Cardiac muscle cell (in vitro differentiated cells and primary cell): ENCODE measurements at regions not wholly inside any gene's neighbourhood (a gene's known extent, or its start where the extent isn't known, plus 50 kb on each side); places are given as distances from the start of the nearest gene placed in this dataset.

Experiments
- DNase-seq, 2 donors: peaks; one replicate each; pipeline versions ENCODE4 v3.0.0 to v3.0.0-alpha.2; 2010 to 2017; ENCODE audit warnings: low read depth in 1 of 2, low spot score in 1 of 2
- H3K27ac ChIP-seq: fragments of 200-600 bp; sonication (generic); 2 replicates; pipeline ENCODE4 v1.5.1; 2016
- H3K27me3 ChIP-seq: fragments of 200-600 bp; sonication (generic); 2 replicates; pipeline ENCODE4 v1.6.0; 2016; ENCODE audit warnings: control low read depth
- H3K36me3 ChIP-seq: fragments of 200-600 bp; sonication (generic); 2 replicates; pipeline ENCODE4 v1.5.1; 2016; ENCODE audit warnings: control low read depth
- H3K4me1 ChIP-seq: fragments of 200-600 bp; sonication (generic); 2 replicates; pipeline ENCODE4 v1.8.1; 2017; ENCODE audit warnings: low read depth, mild to moderate bottlenecking, mixed run types
- H3K4me3 ChIP-seq: fragments of 200-600 bp; sonication (generic); 2 replicates; pipeline ENCODE4 v1.5.1; 2016; ENCODE audit warnings: mild to moderate bottlenecking
- H3K9me3 ChIP-seq: fragments of 200-600 bp; sonication (generic); 2 replicates; pipeline ENCODE4 v1.5.1; 2017; ENCODE audit warnings: low read depth, mild to moderate bottlenecking, control low read depth
- TF ChIP-seq, protein P1 (sequence below): IDR thresholded peaks from 2 replicates; pipeline ENCODE4 v1.5.1; 2012; ENCODE audit warnings: low read depth, mild to moderate bottlenecking, low read length

GRCh38 chr18:76654577-76654976, 159.5 kb upstream of the ZNF516 start:
- H3K4me3 ChIP-seq = no peak overlapping the region
- H3K27ac ChIP-seq = no peak overlapping the region
- DNase-seq = no peak

GRCh38 chr18:76647322-76647721, 152.3 kb upstream of the ZNF516 start:
- Histone ChIP-seq H3K27ac (no peak overlapping the region), H3K27me3 (peaks cover 5% of the 10 kb centered on the region), H3K9me3 (no peaks in the 10 kb centered on the region), H3K4me3 (no peak overlapping the region), H3K4me1 (no peaks in the 10 kb centered on the region), H3K36me3 (no peaks in the 10 kb centered on the region)
- DNase-seq = no peak
- TF ChIP-seq, protein P1, sequence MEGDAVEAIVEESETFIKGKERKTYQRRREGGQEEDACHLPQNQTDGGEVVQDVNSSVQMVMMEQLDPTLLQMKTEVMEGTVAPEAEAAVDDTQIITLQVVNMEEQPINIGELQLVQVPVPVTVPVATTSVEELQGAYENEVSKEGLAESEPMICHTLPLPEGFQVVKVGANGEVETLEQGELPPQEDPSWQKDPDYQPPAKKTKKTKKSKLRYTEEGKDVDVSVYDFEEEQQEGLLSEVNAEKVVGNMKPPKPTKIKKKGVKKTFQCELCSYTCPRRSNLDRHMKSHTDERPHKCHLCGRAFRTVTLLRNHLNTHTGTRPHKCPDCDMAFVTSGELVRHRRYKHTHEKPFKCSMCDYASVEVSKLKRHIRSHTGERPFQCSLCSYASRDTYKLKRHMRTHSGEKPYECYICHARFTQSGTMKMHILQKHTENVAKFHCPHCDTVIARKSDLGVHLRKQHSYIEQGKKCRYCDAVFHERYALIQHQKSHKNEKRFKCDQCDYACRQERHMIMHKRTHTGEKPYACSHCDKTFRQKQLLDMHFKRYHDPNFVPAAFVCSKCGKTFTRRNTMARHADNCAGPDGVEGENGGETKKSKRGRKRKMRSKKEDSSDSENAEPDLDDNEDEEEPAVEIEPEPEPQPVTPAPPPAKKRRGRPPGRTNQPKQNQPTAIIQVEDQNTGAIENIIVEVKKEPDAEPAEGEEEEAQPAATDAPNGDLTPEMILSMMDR = no peak

More at GRCh38 chr18:76654577-76654976, 159.5 kb upstream of the ZNF516 start:
- Histone ChIP-seq H3K27me3 (peaks cover 10% of the 10 kb centered on the region), H3K9me3 (no peaks in the 10 kb centered on the region), H3K36me3 (no peaks in the 10 kb centered on the region), H3K4me1 (no peaks in the 10 kb centered on the region)
- TF ChIP-seq, protein P1 = no peak

DNA sequence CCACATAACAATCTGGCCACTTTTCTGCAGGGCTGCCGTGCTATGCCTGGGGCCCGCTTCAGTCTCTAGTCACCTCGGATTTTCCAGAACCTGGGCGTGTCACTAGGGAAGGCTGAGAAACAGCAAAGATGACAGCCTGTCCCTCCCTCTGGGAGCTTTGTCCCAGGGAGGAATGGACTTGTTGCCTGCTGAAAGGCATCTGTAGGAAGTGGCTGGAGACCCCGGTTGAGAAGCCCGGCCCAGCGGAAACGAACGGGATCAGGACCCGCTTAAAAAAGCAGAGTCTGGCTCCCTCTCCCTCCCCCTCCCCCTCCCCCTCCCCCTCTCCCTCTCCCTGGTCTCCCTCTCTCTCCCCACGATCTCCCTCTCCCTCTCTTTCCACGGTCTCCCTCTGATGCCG, 149.5 kb upstream of the ZNF516 start:
- H3K27ac ChIP-seq = no peak overlapping the region
- no peaks in the 10 kb centered on the region for H3K4me1 ChIP-seq
- no peak overlapping the region for H3K4me3 ChIP-seq
- no peaks in the 10 kb centered on the region for H3K36me3 ChIP-seq
- DNase-seq = no peak
- no peaks in the 10 kb centered on the region for H3K27me3 ChIP-seq
- TF ChIP-seq, protein P1 = no peak
- no peaks in the 10 kb centered on the region for H3K9me3 ChIP-seq

GRCh38 chr18:76643996-76644395, 149.0 kb upstream of the ZNF516 start:
- Histone ChIP-seq H3K36me3 (no peaks in the 10 kb centered on the region), H3K9me3 (no peaks in the 10 kb centered on the region), H3K4me3 (no peak overlapping the region), H3K27me3 (no peaks in the 10 kb centered on the region), H3K27ac (no peak overlapping the region), H3K4me1 (no peaks in the 10 kb centered on the region)
- DNase-seq = no peak
- TF ChIP-seq, protein P1 = no peak

- Histone ChIP-seq H3K9me3 (no peaks in the 10 kb centered on the region), H3K27me3 (no peaks in the 10 kb centered on the region), H3K27ac (no peak overlapping the region), H3K4me1 (no peaks in the 10 kb centered on the region), H3K36me3 (no peaks in the 10 kb centered on the region), H3K4me3 (no peak overlapping the region)
- TF ChIP-seq, protein P1 = no peak
- no peak for DNase-seq
These were observed 148.2 kb upstream of the ZNF516 start for GRCh38 chr18:76643199-76643598.

GRCh38 chr18:76640438-76640837, 145.4 kb upstream of the ZNF516 start:
- DNase-seq = no peak
- Histone ChIP-seq H3K4me3 (no peak overlapping the region), H3K27ac (no peak overlapping the region), H3K36me3 (no peaks in the 10 kb centered on the region), H3K9me3 (no peaks in the 10 kb centered on the region), H3K27me3 (no peaks in the 10 kb centered on the region), H3K4me1 (no peaks in the 10 kb centered on the region)
- TF ChIP-seq, protein P1 = no peak
